HL-60 (cell line): ENCODE measurements at regions not wholly inside any gene's neighbourhood (a gene's known extent, or its start where the extent isn't known, plus 50 kb on each side); places are given as distances from the start of the nearest gene placed in this dataset.

Source experiments
- GABPA ChIP-seq: IDR thresholded peaks from 2 replicates; pipeline ENCODE4 v1.6.1; 2012; ENCODE audit warnings: low read depth
- SPI1 ChIP-seq: IDR thresholded peaks from 2 replicates; pipeline ENCODE4 v1.6.1; 2012; ENCODE audit warnings: low read depth, mild to moderate bottlenecking, borderline replicate concordance
- TF ChIP-seq, protein P1 (sequence below): IDR thresholded peaks from one replicate; pipeline ENCODE4 v1.5.1; 2011; ENCODE audit warnings: low read length, control low read depth, inconsistent platforms; ENCODE audit not compliant: insufficient read depth

- TF ChIP-seq, protein P1, sequence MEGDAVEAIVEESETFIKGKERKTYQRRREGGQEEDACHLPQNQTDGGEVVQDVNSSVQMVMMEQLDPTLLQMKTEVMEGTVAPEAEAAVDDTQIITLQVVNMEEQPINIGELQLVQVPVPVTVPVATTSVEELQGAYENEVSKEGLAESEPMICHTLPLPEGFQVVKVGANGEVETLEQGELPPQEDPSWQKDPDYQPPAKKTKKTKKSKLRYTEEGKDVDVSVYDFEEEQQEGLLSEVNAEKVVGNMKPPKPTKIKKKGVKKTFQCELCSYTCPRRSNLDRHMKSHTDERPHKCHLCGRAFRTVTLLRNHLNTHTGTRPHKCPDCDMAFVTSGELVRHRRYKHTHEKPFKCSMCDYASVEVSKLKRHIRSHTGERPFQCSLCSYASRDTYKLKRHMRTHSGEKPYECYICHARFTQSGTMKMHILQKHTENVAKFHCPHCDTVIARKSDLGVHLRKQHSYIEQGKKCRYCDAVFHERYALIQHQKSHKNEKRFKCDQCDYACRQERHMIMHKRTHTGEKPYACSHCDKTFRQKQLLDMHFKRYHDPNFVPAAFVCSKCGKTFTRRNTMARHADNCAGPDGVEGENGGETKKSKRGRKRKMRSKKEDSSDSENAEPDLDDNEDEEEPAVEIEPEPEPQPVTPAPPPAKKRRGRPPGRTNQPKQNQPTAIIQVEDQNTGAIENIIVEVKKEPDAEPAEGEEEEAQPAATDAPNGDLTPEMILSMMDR = no peak
- no peak for TF ChIP-seq SPI1
- no peak for TF ChIP-seq GABPA
Measured at GRCh38 chr1:215471463-215471862, 95.6 kb upstream of the KCTD3 start.
